Neural cell (in vitro differentiated cells): ENCODE measurements at regions not wholly inside any gene's neighbourhood (a gene's known extent, or its start where the extent isn't known, plus 50 kb on each side); places are given as distances from the start of the nearest gene placed in this dataset.

Experiments
- H2AFZ ChIP-seq: fragments of 200-600, 300-800 bp; sonication (generic), shearing (Covaris generic); 2 replicates; pipeline ENCODE4 v1.6.0; 2014; ENCODE audit warnings: low read depth, mild to moderate bottlenecking, antibody characterized with exemption, low read length, moderate library complexity
- H3F3A ChIP-seq: fragments of 200-600 bp; shearing (Covaris generic); 2 replicates; pipeline ENCODE4 v1.6.1; 2016; ENCODE audit warnings: mild to moderate bottlenecking, moderate library complexity, mixed read lengths, antibody characterized with exemption, low read length; ENCODE audit not compliant: insufficient read depth, poor library complexity, severe bottlenecking
- H3K27ac ChIP-seq: fragments of 200-600, 300-800 bp; sonication (generic), shearing (Covaris generic); 2 replicates; pipeline ENCODE4 v1.5.1; 2014; ENCODE audit warnings: mild to moderate bottlenecking, low read length, moderate library complexity
- H3K27me3 ChIP-seq: fragments of 300-800, 200-600 bp; sonication (generic), shearing (Covaris generic); 2 replicates; pipeline ENCODE4 v1.6.0; 2014; ENCODE audit warnings: mild to moderate bottlenecking, low read depth, low read length, moderate library complexity; ENCODE audit not compliant: insufficient read depth
- H3K36me3 ChIP-seq: fragments of 300-800, 200-600 bp; sonication (generic), shearing (Covaris generic); 2 replicates; pipeline ENCODE4 v1.5.1; 2014; ENCODE audit warnings: mild to moderate bottlenecking, antibody characterized with exemption, low read length, moderate library complexity; ENCODE audit not compliant: insufficient read depth
- H3K4me2 ChIP-seq: fragments of 300-800, 200-600 bp; sonication (generic), shearing (Covaris generic); 2 replicates; pipeline ENCODE4 v1.6.0; 2014; ENCODE audit warnings: mild to moderate bottlenecking, low read length
- H3K4me3 ChIP-seq: fragments of 300-800, 200-600 bp; sonication (generic), shearing (Covaris generic); 2 replicates; pipeline ENCODE4 v1.5.1; 2014; ENCODE audit warnings: mild to moderate bottlenecking, low read length, moderate library complexity
- H3K79me2 ChIP-seq: fragments of 200-600 bp; shearing (Covaris generic); replicated peaks from 2 replicates; pipeline ENCODE4 v1.6.0; 2014; ENCODE audit warnings: mild to moderate bottlenecking, low read length, moderate library complexity; ENCODE audit not compliant: insufficient read depth
- H3K9ac ChIP-seq: fragments of 300-800, 200-600 bp; sonication (generic), shearing (Covaris generic); 2 replicates; pipeline ENCODE4 v1.6.1; 2016; ENCODE audit warnings: mild to moderate bottlenecking, low read length, mixed read lengths
- H3K9me2 ChIP-seq: fragments of 200-600 bp; shearing (Covaris generic); 2 replicates; pipeline ENCODE4 v1.6.1; 2016; ENCODE audit warnings: mild to moderate bottlenecking, low read length, mixed read lengths; ENCODE audit not compliant: insufficient read depth
- H3K9me3 ChIP-seq: fragments of 200-600, 300-800 bp; sonication (generic), shearing (Covaris generic); 2 replicates; pipeline ENCODE4 v1.6.1; 2016; ENCODE audit warnings: mild to moderate bottlenecking, mixed run types, low read length, moderate library complexity, mixed read lengths
- H4K20me1 ChIP-seq: fragments of 200-600 bp; shearing (Covaris generic); 2 replicates; pipeline ENCODE4 v1.6.1; 2016; ENCODE audit warnings: mild to moderate bottlenecking, mixed run types; ENCODE audit not compliant: insufficient read depth
- EP300 ChIP-seq: fragments of 450-650 bp; conservative IDR thresholded peaks from 2 replicates; pipeline ENCODE4 v1.6.1; 2014; ENCODE audit warnings: antibody characterized with exemption, mild to moderate bottlenecking, moderate library complexity; ENCODE audit not compliant: poor library complexity, severe bottlenecking
- EZH2 ChIP-seq: fragments of 200-600, 300-800 bp; shearing (Covaris generic), sonication (generic); IDR thresholded peaks from 2 replicates; pipeline ENCODE4 v1.6.1; 2014; ENCODE audit warnings: antibody characterized with exemption, low read length, borderline replicate concordance, mild to moderate bottlenecking; ENCODE audit not compliant: insufficient read depth, poor library complexity, severe bottlenecking
- MXI1 ChIP-seq: fragments of 450-650 bp; conservative IDR thresholded peaks from 2 replicates; pipeline ENCODE4 v1.6.1; 2014; ENCODE audit warnings: antibody characterized with exemption, mild to moderate bottlenecking; ENCODE audit not compliant: poor library complexity, severe bottlenecking
- POLR2AphosphoS5 ChIP-seq: IDR thresholded peaks from 2 replicates; pipeline ENCODE4 v1.6.1; 2012
- RAD21 ChIP-seq: fragments of 450-650 bp; conservative IDR thresholded peaks from 2 replicates; pipeline ENCODE4 v1.6.1; 2014; ENCODE audit warnings: antibody characterized with exemption, mild to moderate bottlenecking, moderate library complexity
- SMC3 ChIP-seq: fragments of 450-650 bp; conservative IDR thresholded peaks from 2 replicates; pipeline ENCODE4 v1.6.1; 2014; ENCODE audit warnings: antibody characterized with exemption, mild to moderate bottlenecking, moderate library complexity; ENCODE audit not compliant: poor library complexity
- TAF1 ChIP-seq: IDR thresholded peaks from 2 replicates; pipeline ENCODE4 v1.6.1; 2012; ENCODE audit warnings: low read depth
- TF ChIP-seq, protein P1 (sequence below): IDR thresholded peaks from 2 replicates; pipeline ENCODE4 v1.6.1; 2012; ENCODE audit warnings: borderline replicate concordance
- TF ChIP-seq, protein P2 (sequence below): fragments of 450-650 bp; IDR thresholded peaks from 2 replicates; pipeline ENCODE4 v1.5.1; 2014; ENCODE audit warnings: antibody characterized with exemption, mild to moderate bottlenecking, moderate library complexity; ENCODE audit not compliant: poor library complexity, severe bottlenecking

DNA sequence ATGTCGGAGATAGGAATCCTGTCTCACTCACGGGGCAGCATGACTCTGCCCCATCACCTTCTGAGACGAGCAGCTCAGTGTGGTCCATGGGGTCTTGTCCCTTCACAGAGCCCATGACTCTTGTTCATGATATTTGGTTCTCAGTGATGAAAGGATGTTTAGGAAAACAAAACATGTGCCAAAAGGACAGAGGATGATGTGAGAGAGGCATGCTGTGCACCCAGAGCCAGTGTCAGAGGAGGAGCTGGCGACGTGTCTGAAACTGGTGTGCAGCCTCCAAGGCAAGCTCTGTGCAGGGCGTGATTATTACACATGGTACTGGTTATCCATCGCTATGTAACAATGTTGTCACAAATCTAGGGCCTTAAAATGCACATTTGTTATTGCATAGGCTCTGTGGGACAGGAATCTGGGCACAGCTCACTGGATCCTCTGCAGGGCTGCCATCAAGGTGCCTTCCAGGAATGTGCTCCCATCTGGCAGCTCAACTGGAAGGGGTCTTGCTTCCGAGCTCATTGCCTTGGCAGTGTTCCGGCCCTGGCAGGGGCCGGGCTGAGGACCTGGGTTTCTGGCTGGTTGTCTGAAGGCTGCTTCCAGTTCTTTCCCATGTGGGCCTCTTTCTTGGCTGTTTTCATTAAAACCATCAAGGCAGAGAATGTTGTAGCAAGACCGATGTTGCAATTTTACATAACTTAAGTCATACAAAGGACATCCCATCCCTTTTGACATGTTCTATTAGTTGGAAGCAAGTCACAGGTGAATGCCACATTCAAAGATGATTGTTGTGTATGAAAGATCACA, 175.4 kb downstream of the ERMARD start:
- TF ChIP-seq TAF1 (no peak), POLR2AphosphoS5 (no peak), EP300 (no peak), EZH2 (no peak), RAD21 (no peak), MXI1 (no peak), SMC3 (no peak)
- TF ChIP-seq, protein P1, sequence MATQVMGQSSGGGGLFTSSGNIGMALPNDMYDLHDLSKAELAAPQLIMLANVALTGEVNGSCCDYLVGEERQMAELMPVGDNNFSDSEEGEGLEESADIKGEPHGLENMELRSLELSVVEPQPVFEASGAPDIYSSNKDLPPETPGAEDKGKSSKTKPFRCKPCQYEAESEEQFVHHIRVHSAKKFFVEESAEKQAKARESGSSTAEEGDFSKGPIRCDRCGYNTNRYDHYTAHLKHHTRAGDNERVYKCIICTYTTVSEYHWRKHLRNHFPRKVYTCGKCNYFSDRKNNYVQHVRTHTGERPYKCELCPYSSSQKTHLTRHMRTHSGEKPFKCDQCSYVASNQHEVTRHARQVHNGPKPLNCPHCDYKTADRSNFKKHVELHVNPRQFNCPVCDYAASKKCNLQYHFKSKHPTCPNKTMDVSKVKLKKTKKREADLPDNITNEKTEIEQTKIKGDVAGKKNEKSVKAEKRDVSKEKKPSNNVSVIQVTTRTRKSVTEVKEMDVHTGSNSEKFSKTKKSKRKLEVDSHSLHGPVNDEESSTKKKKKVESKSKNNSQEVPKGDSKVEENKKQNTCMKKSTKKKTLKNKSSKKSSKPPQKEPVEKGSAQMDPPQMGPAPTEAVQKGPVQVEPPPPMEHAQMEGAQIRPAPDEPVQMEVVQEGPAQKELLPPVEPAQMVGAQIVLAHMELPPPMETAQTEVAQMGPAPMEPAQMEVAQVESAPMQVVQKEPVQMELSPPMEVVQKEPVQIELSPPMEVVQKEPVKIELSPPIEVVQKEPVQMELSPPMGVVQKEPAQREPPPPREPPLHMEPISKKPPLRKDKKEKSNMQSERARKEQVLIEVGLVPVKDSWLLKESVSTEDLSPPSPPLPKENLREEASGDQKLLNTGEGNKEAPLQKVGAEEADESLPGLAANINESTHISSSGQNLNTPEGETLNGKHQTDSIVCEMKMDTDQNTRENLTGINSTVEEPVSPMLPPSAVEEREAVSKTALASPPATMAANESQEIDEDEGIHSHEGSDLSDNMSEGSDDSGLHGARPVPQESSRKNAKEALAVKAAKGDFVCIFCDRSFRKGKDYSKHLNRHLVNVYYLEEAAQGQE, result no peak
- TF ChIP-seq, protein P2, sequence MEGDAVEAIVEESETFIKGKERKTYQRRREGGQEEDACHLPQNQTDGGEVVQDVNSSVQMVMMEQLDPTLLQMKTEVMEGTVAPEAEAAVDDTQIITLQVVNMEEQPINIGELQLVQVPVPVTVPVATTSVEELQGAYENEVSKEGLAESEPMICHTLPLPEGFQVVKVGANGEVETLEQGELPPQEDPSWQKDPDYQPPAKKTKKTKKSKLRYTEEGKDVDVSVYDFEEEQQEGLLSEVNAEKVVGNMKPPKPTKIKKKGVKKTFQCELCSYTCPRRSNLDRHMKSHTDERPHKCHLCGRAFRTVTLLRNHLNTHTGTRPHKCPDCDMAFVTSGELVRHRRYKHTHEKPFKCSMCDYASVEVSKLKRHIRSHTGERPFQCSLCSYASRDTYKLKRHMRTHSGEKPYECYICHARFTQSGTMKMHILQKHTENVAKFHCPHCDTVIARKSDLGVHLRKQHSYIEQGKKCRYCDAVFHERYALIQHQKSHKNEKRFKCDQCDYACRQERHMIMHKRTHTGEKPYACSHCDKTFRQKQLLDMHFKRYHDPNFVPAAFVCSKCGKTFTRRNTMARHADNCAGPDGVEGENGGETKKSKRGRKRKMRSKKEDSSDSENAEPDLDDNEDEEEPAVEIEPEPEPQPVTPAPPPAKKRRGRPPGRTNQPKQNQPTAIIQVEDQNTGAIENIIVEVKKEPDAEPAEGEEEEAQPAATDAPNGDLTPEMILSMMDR, result no peak
- Histone ChIP-seq H3K4me2 (no peak overlapping the region), H2AFZ (no peak overlapping the region), H3K79me2 (no peaks in the 10 kb centered on the region), H3K4me3 (no peak overlapping the region), H3K9me3 (no peaks in the 10 kb centered on the region), H3K27ac (no peak overlapping the region), H3K9ac (no peak overlapping the region), H4K20me1 (no peaks in the 10 kb centered on the region), H3K9me2 (no peaks in the 10 kb centered on the region), H3F3A (no peaks in the 10 kb centered on the region), H3K27me3 (no peaks in the 10 kb centered on the region), H3K36me3 (no peaks in the 10 kb centered on the region)

DNA sequence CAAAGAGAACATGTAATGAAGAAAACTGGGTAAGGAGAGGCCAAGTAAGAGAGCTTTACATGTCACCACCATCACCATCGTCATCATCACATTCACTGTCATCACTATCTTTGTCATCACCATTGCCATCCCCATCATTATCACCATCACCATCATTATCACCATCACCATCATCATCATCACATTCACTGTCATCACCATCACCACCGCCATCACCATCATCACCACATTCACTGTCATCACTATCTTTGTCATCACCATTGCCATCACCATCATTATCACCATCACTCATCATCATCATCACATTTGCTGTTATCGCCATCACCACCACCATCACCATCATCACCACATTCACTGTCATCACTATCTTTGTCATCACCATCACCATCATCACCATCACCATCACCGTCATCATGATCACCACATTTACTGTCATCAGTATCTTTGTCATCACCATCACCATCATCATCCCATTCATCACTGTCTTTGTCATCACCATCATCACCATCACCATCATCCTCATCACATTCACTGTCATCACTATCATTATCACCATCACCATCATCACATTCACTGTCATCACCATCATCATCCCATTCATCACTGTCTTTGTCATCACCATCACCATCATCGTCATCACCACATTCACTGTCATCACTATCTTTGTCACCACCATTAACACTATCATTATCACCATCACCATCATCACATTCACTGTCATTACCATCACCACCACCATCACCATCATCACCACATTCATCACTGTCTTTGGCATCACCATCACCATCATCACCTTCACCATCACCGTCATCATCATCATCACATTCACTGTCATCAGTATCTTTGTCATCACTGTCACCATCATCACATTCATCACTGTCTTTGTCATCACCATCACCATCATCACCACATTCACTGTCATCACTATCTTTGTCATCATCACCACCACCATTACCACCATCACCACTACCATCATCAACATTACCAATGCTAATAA, 172.3 kb downstream of the ERMARD start:
- H3K79me2 ChIP-seq, result no peaks in the 10 kb centered on the region
- no peak overlapping the region for H3K4me3 ChIP-seq
- no peaks in the 10 kb centered on the region for H3K9me2 ChIP-seq
- no peaks in the 10 kb centered on the region for H3K27me3 ChIP-seq
- H3K27ac ChIP-seq, result no peak overlapping the region
- H3K9ac ChIP-seq, result no peak overlapping the region
- H3K36me3 ChIP-seq, result no peaks in the 10 kb centered on the region
- H2AFZ ChIP-seq, result no peak overlapping the region
- H3K9me3 ChIP-seq, result no peaks in the 10 kb centered on the region
- no peaks in the 10 kb centered on the region for H3F3A ChIP-seq
- no peak for TF ChIP-seq POLR2AphosphoS5
- TF ChIP-seq, protein P2, result no peak
- TF ChIP-seq SMC3, result no peak
- no peak for TF ChIP-seq MXI1
- no peak for TF ChIP-seq RAD21
- TF ChIP-seq, protein P1, result no peak
- TF ChIP-seq EZH2, result no peak
- TF ChIP-seq EP300, result no peak
- no peak for TF ChIP-seq TAF1
- no peaks in the 10 kb centered on the region for H4K20me1 ChIP-seq
- no peak overlapping the region for H3K4me2 ChIP-seq
